Testis (tissue), 2 donors: ENCODE measurements at regions not wholly inside any gene's neighbourhood (a gene's known extent, or its start where the extent isn't known, plus 50 kb on each side); places are given as distances from the start of the nearest gene placed in this dataset.

Experiments
- DNase-seq: peaks from one replicate; pipeline ENCODE4 v3.0.0-alpha.2; 2019
- H3K27ac ChIP-seq, 2 donors: fragments of 200-600 bp; sonication (generic); one replicate each; pipeline ENCODE4 v1.5.1; 2019
- H3K27me3 ChIP-seq: fragments of 200-600 bp; sonication (generic); one replicate; pipeline ENCODE4 v1.5.1; 2019
- H3K36me3 ChIP-seq: fragments of 200-600 bp; sonication (generic); one replicate; pipeline ENCODE4 v1.5.1; 2017; ENCODE audit warnings: low read depth; ENCODE audit errors: missing control alignments
- H3K4me1 ChIP-seq: fragments of 200-600 bp; sonication (generic); one replicate; pipeline ENCODE4 v1.5.1; 2019
- H3K4me3 ChIP-seq, 2 donors: fragments of 200-600 bp; sonication (generic); one replicate each; pipeline ENCODE4 v1.5.1; 2017 to 2019
- H3K9me3 ChIP-seq: fragments of 200-600 bp; sonication (generic); one replicate; pipeline ENCODE4 v1.5.1; 2017
- CTCF ChIP-seq, 3 experiments: fragments of 450-650 bp in 2 of 3; fragments of 200-600 bp in 1 of 3; sonication (generic) in 1 of 3; IDR thresholded peaks; one replicate each; pipeline ENCODE4 v1.5.1; 2016 to 2019; ENCODE audit warnings: antibody characterized with exemption in 3 of 3, mild to moderate bottlenecking in 2 of 3, moderate library complexity in 1 of 3
- POLR2A ChIP-seq: fragments of 450-650 bp; IDR thresholded peaks from one replicate; pipeline ENCODE4 v1.6.1; 2017; ENCODE audit warnings: antibody characterized with exemption, mild to moderate bottlenecking, moderate library complexity
- WGBS, 2 donors: methylation state at CpG; one replicate each; pipeline ENCODE4 v1.1.5; 2018; 5-methylcytosine and 5-hydroxymethylcytosine counted together
- intact Hi-C: fragments of 100-400 bp; cut with DNase I; formaldehyde crosslinking; loops from one replicate; pipeline ENCODE4 v1.15.1; 2023; ENCODE audit warnings: low total_unique reads

- H3K27me3 ChIP-seq: no peaks in the 10 kb centered on the region
- H3K4me1 ChIP-seq: no peaks in the 10 kb centered on the region
- H3K27ac ChIP-seq: no peak overlapping the region
- H3K9me3 ChIP-seq: no peaks in the 10 kb centered on the region
- H3K36me3 ChIP-seq: no peaks in the 10 kb centered on the region
- intact Hi-C loops: no loop called here
- H3K4me3 ChIP-seq: no peak overlapping the region
- DNase-seq: peak; percentile 45
- WGBS, 2 donors: 46 to 51% methylated on average over 2 of the region's 2 CpGs
- TF ChIP-seq POLR2A: no peak
- TF ChIP-seq CTCF (IDR thresholded peaks at IDR 0.05): no peak
Observed at GRCh38 chr6:113381959-113382358, 475.2 kb upstream of the MARCKS start.

- no peak for DNase-seq
- no peaks in the 10 kb centered on the region for H3K36me3 ChIP-seq
- 81 to 85% methylated on average over 2 of the region's 2 CpGs for WGBS, 2 donors
- H3K27ac ChIP-seq: no peak overlapping the region
- intact Hi-C loops: no loop called here
- H3K4me1 ChIP-seq: no peaks in the 10 kb centered on the region
- H3K9me3 ChIP-seq: no peaks in the 10 kb centered on the region
- no peaks in the 10 kb centered on the region for H3K27me3 ChIP-seq
- no peak overlapping the region for H3K4me3 ChIP-seq
- TF ChIP-seq POLR2A: no peak
- no peak for TF ChIP-seq CTCF (IDR thresholded peaks at IDR 0.05)
Observed at GRCh38 chr6:113383701-113384100, 473.4 kb upstream of the MARCKS start.

GRCh38 chr6:113385020-113385431 is 472.1 kb upstream of the MARCKS start:
- no peaks in the 10 kb centered on the region for H3K4me1 ChIP-seq
- intact Hi-C loops: no loop called here
- no peak for DNase-seq
- no peaks in the 10 kb centered on the region for H3K27me3 ChIP-seq
- H3K27ac ChIP-seq: no peak overlapping the region
- no peaks in the 10 kb centered on the region for H3K36me3 ChIP-seq
- WGBS, 2 donors: 78 to 91% methylated on average over 2 of the region's 2 CpGs
- H3K9me3 ChIP-seq: no peaks in the 10 kb centered on the region
- TF ChIP-seq POLR2A: no peak
- no peak for TF ChIP-seq CTCF (IDR thresholded peaks at IDR 0.05)
- no peak overlapping the region for H3K4me3 ChIP-seq

GRCh38 chr6:113388996-113389395 is 468.1 kb upstream of the MARCKS start:
- no peak overlapping the region for H3K4me3 ChIP-seq
- H3K36me3 ChIP-seq: no peaks in the 10 kb centered on the region
- H3K27ac ChIP-seq: no peak overlapping the region
- no peaks in the 10 kb centered on the region for H3K9me3 ChIP-seq
- no peaks in the 10 kb centered on the region for H3K4me1 ChIP-seq
- 73 to 75% methylated on average over 2 of the region's 2 CpGs for WGBS, 2 donors
- TF ChIP-seq POLR2A (no peak), CTCF (IDR thresholded peaks at IDR 0.05) (no peak)
- intact Hi-C loops: no loop called here
- DNase-seq: no peak
- no peaks in the 10 kb centered on the region for H3K27me3 ChIP-seq

- Histone ChIP-seq H3K4me1 (peaks cover 7% of the 10 kb centered on the region), H3K4me3 (no peak overlapping the region), H3K9me3 (no peaks in the 10 kb centered on the region), H3K36me3 (no peaks in the 10 kb centered on the region), H3K27me3 (no peaks in the 10 kb centered on the region), H3K27ac (no peak overlapping the region)
- intact Hi-C loops: no loop called here
- 88 to 95% methylated on average over 3 of the region's 3 CpGs for WGBS, 2 donors
- TF ChIP-seq CTCF (IDR thresholded peaks at IDR 0.05): no peak
- no peak for TF ChIP-seq POLR2A
- DNase-seq: no peak
Observed at GRCh38 chr6:113392551-113393055, 464.5 kb upstream of the MARCKS start.
